OCI-LY3 (cell line): ENCODE measurements at regions not wholly inside any gene's neighbourhood (a gene's known extent, or its start where the extent isn't known, plus 50 kb on each side); places are given as distances from the start of the nearest gene placed in this dataset.

Experiments used
- CTCF ChIP-seq: fragments of 200-600, 300-600 bp; sonication (generic); IDR thresholded peaks from 2 replicates; pipeline ENCODE4 v1.5.1; 2014; ENCODE audit warnings: antibody characterized with exemption, low read length, low read depth
- EZH2phosphoT487 ChIP-seq: fragments of 200-600 bp; shearing (Covaris generic); IDR thresholded peaks from 2 replicates; pipeline ENCODE4 v1.6.1; 2018; ENCODE audit warnings: antibody characterized with exemption, mixed run types, low read depth

GRCh38 chr3:182671541-182671940, 121.8 kb upstream of the ATP11B start:
- TF ChIP-seq CTCF (no peak), EZH2phosphoT487 (no peak)
